Embryonic facial prominence (tissue), 1 donor: ENCODE measurements at regions not wholly inside any gene's neighbourhood (a gene's known extent, or its start where the extent isn't known, plus 50 kb on each side); places are given as distances from the start of the nearest gene placed in this dataset.
"Not testable (repeated sequence)": the region's sequence is repeated elsewhere in the genome, so short reads cannot be mapped to it uniquely, and the experiment has no call there.

Experiments used
- DNase-seq: peaks from one replicate; pipeline ENCODE4 v3.0.0-alpha.2; 2016; ENCODE audit errors: extremely low spot score

GRCh38 chr10:44564790-44565189 lies 179.9 kb upstream of the CXCL12 start:
- DNase-seq = no peak

- DNase-seq = no peak
Measured at GRCh38 chr10:44566786-44567185, 181.9 kb upstream of the CXCL12 start.

- peak; percentile 23 for DNase-seq
Measured at GRCh38 chr10:44567471-44567870, 182.6 kb upstream of the CXCL12 start.

- no peak for DNase-seq
Measured at GRCh38 chr10:44569193-44570091, 184.5 kb upstream of the CXCL12 start.

GRCh38 chr10:44571701-44572100 lies 186.8 kb upstream of the CXCL12 start:
- DNase-seq = no peak

GRCh38 chr10:44572146-44572545 lies 187.2 kb upstream of the CXCL12 start:
- no peak for DNase-seq

- DNase-seq = no peak
Measured at GRCh38 chr10:44573821-44574220, 188.9 kb upstream of the CXCL12 start.

- DNase-seq = no peak
Measured at GRCh38 chr10:44574596-44575480, 189.9 kb upstream of the CXCL12 start.

GRCh38 chr10:44575601-44576380 lies 190.9 kb upstream of the CXCL12 start:
- no peak for DNase-seq

- DNase-seq = no peak
Measured at GRCh38 chr10:44576702-44577191, 191.8 kb upstream of the CXCL12 start.

- DNase-seq = no peak
Measured at GRCh38 chr10:44577533-44577932, 192.6 kb upstream of the CXCL12 start.

GRCh38 chr10:44578271-44578670 lies 193.4 kb upstream of the CXCL12 start:
- no peak for DNase-seq

GRCh38 chr10:44578963-44579362 lies 194.1 kb upstream of the CXCL12 start:
- not testable (repeated sequence) for DNase-seq

- no peak for DNase-seq
Measured at GRCh38 chr10:44581996-44582395, 197.1 kb upstream of the CXCL12 start.

- DNase-seq = no peak
Measured at GRCh38 chr10:44587488-44588318, 202.8 kb upstream of the CXCL12 start.

- no peak for DNase-seq
Measured at GRCh38 chr10:44589181-44589943, 204.5 kb upstream of the CXCL12 start.

- no peak for DNase-seq
Measured at GRCh38 chr10:44589944-44590449, 205.1 kb upstream of the CXCL12 start.

- DNase-seq = no peak
Measured at GRCh38 chr10:44591911-44592310, 207.0 kb upstream of the CXCL12 start.

- no peak for DNase-seq
Measured at GRCh38 chr10:44593952-44594351, 209.1 kb upstream of the CXCL12 start.

- no peak for DNase-seq
Measured at GRCh38 chr10:44607116-44607515, 222.2 kb upstream of the CXCL12 start.
